NCI-H2196 (cell line): ENCODE measurements at regions not wholly inside any gene's neighbourhood (a gene's known extent, or its start where the extent isn't known, plus 50 kb on each side); places are given as distances from the start of the nearest gene placed in this dataset.
"Not testable (repeated sequence)": the region's sequence is repeated elsewhere in the genome, so short reads cannot be mapped to it uniquely, and the experiment has no call there.

Experiments
- DNase-seq: peaks from one replicate; lab custom pipeline; 2025; ENCODE audit not compliant: unreplicated experiment; lab: John Stamatoyannopoulos, UW

DNA sequence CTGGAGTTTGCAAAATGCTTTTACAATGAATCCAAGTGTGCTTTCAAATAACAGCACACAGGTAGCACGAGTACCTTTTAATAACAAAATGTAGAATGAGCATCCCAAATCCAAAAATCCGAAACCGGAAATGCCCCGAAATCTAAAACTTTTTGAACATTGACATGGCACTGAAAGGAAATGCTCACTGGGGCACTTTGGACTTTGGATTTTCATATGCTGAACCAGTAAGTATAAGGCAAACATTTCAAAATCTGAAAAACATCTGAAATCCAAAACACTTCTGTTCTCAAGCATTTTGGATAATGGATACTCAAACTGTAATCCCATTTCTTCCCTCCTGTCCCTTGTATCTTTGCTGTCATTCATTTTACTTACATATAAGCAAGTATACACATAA lies 50.1 kb downstream of the GCNT4 start:
- no peak for DNase-seq

DNA sequence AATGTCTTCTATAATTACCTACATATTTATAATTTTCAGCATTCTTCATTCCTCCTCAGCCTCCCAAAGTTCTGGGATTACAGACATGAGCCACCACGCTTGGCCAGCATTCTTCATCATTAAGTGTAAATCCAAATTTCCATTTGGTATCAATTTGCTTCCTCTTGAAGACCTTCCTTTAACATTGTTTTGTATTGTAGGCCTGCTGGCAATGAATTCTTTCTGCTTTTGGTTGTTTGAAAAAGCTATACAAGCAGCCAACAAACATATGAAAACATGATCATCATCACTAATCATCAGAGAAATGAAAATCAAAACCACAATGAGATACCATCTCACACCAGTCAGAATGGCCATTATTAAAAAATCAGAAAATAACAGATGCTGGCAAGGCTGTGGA lies 56.4 kb downstream of the GCNT4 start:
- no peak for DNase-seq

DNA sequence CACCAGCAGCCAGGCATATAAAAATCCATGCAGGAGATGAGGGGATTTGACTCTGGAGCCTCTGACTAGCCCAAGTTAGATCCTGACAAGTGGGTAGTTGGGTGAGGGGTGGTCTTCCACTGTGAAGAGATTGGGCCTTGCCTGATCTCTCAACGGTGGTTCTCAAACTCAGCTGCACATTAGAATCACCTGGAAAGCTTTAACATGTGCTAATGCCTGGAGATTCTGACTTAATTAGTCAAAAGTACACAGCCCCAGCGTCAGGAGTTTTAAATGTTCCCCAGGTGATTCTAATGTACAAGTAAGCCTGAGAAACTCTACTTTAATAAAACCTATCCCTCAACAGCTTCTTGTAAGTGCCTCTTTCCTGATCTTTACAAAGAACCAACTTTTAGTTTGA lies 57.5 kb downstream of the GCNT4 start:
- DNase-seq = no peak

DNA sequence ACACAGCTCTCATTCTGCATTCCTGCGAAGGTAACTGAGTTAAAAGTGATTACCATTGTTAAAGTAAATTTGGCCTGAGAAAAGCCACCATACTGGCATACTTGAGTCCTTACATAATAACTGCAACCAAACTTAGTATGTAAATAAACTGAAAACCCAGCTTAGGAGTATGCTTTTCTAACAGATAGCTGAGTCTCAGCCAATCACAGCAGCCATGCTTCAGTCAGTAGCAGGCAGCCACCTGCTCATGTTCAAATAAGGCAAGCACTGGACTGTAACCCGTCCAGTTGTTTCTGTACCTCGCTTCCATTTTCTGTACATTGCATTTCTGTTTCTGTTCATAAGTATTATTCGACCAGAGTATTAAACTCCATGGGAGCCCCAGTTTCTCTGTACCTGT lies 58.6 kb downstream of the GCNT4 start:
- DNase-seq = no peak

DNA sequence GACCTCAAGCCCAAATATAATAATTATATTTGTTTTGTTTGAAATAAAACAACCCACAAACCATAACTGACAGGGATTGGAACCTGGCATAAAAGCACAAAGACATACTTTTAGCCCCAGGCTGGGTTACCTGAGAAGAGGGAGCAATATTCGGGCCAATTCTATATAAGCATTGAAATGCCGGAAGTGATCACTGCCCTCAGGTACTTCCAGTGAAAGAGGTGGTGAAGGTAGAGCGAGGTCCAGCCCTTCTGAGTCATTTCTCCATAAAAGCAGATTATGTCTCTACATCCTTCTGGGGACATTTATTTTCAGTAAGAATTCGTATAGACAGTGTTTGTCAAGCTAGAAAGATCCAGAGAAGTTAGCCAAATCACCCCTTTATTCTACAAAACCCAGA lies 59.6 kb downstream of the GCNT4 start:
- no peak for DNase-seq

DNA sequence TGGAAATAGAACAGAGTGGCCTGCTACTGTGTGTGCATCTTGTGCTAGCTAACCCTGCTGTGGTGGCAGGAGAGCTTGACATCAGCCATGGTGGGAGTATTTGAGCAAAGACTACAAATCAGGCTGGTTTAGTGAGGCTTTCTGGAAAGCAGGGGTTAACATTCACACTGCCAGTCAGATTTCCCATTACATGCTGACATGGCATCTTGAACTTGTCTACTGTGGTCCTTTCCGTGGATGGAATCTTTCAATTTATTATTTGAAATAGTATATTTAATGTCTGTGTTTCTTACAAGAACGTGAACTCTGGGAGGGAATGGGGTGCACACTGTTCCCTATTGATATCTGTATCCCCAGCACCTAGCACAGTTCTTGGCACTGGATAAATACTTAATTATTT lies 60.8 kb downstream of the GCNT4 start:
- DNase-seq = no peak

DNA sequence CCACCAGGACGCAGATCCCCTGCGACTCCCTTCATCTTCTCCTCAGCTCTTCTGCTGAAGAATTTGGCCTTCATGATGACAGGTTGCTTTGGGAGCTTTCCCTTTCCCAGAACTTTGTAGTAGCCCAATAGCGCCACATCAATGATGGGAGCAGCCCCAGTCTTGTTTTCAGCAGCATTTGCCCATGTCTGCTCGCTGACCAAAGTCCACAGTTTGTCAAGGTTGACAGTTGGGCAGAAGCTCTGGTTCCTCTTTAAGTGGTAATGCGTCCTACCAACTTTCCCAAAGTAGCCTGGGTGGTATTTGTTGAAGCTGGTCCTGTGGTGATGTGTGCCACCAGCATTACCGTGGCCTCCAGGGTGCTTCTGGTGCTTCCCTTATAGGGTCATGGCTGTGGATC lies 62.2 kb downstream of the GCNT4 start:
- DNase-seq = no peak

DNA sequence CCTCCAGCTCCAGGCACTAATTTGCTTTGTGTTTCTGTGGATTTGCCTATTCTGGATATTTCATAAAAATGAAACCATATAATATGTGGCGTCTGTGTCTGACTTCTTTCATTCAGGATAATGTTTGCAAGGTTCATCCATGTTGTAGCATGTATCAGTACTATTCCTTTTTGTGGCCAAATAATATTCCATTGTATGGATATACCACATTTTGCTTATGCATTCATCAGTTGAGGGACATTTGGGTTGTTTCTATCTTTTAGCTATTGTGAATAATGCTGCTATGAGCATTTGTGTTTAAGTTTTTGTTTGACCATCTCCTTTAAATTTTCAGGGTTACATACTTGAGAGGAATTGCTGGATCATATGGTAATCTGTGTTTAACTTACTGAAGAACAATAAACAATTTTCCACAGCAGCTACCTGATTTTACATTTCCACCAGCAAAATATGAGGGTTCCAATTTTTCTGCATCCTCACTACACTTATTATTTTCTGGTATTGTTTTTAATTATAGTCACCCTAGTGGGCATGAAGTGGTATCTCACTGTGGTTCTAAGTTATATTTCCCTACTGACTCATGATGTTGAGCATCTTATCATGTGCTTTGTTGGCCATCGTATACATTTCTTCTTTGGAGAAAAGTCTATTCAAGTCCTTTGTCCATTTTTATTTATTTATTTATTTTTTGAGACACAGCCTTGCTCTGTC lies 63.9 kb downstream of the GCNT4 start:
- DNase-seq = no peak

DNA sequence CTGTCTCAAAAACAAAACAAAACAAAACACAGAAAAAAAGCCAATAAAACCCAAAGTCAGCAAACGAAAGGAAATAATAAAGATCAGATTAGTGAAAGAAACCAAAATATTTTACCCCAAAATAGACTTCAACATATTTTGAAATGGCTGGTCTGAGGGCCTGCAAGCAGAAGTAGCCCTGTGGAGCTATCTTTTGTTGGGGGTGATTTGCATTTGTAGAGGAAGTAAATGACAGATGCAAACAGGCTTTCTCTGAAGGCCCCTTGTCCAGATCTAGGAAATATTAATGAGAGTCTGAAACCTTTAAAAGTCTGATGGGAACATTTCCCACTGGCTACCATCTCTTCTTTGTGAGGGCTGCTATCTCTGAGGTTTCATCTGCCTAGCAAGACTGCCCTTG lies 74.0 kb downstream of the GCNT4 start:
- DNase-seq = no peak

DNA sequence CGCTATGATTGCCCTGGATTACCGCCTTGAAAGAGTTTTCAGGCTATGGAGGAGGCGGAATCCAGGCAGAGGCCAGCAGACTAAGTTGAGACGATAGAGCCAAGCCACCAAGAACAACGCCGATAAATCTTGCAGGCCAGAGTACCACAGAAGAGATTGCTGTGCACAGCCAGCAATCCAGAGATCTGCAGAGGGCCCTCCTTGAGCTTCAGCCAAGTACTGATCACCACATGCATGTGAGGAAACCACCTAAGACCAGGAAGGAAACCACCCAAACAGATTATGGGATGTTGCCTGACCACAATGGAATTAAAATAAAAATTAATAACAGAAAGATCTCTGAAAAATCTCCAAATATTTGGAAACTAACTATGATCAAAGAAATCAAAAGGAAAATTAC lies 74.9 kb downstream of the GCNT4 start:
- no peak for DNase-seq

DNA sequence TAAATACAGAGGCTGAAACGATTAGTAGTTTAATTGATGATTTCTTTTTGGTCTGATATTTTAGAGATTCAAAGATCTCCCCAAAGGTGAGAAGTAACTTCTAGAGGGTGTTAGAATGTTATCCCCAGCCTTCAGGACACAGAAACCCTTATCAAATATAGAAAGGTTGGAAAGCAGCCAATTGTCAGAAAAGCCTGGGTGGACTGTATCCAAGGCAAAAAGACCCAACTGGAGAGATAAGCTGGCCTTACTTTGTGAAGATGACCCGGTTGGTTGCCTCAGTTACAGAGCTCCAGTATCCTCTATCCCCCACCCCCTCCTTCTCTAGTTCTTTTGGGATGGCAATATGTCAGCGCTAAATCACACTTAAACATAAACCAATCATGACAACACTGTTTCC lies 75.7 kb downstream of the GCNT4 start:
- no peak for DNase-seq

DNA sequence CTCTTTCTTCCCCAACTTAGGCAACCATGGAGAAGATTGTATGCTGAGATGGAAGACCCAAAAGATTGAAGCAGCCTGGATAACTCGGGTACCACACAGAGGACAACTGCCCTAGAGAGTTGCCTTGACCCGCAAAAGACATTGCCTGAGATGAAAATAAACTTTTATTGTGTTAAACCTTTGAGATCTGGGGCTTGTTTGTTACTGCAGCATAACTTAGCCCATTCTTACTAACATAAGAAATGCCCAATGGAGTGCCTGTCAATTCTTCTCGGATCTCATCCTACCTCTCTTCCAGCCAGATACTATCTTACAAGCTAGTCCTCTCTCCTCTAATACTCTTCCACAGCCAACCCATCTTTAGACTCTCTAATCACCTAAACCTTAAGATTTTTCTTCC lies 76.8 kb downstream of the GCNT4 start:
- no peak for DNase-seq

DNA sequence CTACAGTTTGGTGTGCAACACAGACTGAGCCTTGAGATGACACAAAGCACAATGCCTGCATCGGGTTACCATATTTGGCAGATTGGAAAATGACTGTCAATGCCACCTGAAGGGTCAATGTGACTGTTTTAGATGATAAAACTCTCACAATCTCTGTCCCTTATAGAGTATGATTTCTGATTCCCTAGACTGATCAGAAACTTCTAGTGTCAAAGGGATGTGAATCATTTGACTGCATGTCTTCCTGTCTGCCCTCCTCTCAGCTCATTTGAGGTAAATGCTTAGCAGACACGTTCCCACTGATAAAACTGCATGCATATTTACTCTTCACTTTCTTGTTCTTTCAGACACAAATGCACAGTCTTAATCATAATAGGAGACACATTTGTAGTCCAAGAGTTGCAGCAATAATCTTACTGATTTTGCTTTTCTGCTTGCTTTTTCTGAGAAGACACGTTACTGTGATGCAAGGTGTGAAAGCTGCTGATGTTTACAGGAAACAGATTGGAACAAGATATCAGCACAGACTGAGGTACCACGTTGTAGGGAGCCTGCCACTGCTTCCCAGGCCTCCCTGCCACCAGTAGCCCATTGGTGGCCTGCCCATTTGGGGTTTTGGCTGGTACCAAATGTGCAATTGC lies 77.8 kb downstream of the GCNT4 start:
- DNase-seq = no peak

DNA sequence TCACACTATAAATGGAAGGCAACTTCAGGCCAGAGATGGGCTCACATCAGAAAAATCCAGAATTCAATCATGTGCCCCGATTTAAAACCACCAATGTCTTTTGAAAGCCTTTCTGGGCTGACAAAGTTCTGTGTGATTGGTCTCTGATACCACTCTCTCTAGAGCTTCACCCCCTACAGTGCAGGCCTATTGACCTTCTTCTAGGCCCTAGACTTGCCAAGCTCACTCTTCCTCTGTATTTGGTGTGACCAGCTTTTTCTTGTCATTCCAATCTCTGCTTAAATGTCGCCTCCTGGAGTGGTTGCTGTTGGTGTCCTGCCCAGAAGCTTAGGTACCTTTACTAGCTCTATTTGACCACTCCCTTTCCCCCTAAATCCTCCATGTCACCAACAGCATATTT lies 78.7 kb downstream of the GCNT4 start:
- no peak for DNase-seq

DNA sequence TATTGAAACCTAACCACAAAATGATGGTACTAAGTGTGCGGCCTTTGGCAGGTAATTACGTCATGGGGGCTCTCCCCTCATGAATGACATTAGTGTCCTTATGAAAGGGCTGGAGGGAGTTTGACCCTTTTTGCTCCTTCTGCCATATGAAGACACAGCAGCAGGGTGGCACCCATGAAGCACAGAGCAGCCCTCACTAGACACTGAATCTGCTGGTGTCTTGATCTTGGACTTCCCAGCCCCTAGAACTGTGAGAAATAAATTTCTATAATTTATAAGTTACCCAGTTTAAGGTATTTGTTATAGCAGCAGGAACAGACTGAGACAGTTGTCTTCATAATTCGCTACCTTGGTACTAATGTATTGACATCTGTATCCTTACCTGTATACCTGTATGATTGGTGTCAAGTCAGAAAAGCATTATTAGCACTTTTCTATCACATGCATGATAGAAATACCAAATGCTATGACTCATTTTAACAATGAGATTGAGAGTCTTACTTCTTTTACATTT lies 80.4 kb downstream of the GCNT4 start:
- no peak for DNase-seq

DNA sequence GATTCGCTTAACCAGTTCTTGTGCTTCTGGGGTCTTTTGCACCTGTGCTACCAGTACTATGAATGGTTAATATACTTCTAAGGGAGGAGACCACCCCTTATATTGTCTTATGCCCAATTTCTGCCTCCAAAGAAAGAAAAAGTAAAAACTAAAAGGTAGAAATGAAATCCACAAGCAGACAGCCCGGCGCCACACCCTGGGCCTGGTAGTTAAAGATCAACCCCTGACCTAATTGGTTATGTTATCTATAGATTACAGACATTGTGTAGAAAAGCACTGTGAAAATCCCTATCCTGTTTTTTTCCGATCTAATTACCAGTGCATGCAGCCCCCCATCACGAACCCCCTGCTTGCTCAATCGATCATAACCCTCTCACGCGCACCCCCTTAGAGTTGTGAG lies 81.5 kb downstream of the GCNT4 start:
- not testable (repeated sequence) for DNase-seq

DNA sequence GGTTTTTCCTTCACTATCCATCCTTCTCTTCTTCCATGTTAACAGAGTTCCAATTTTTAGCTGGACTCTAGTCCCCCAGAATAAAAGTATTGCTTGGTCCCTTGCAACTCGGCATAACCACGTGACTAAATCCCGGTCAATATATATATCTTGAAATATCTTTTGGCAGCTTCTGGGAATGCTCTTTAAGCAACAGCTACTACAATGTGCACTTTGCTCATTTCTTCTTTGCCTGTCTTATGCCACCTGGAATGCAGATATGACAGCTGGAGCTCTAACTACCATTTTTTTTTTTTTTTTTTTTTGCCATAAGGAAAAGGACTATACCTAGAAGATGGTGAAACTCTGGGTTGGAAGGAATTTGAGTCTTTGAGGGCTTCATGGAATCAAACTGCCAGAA lies 82.6 kb downstream of the GCNT4 start:
- no peak for DNase-seq

DNA sequence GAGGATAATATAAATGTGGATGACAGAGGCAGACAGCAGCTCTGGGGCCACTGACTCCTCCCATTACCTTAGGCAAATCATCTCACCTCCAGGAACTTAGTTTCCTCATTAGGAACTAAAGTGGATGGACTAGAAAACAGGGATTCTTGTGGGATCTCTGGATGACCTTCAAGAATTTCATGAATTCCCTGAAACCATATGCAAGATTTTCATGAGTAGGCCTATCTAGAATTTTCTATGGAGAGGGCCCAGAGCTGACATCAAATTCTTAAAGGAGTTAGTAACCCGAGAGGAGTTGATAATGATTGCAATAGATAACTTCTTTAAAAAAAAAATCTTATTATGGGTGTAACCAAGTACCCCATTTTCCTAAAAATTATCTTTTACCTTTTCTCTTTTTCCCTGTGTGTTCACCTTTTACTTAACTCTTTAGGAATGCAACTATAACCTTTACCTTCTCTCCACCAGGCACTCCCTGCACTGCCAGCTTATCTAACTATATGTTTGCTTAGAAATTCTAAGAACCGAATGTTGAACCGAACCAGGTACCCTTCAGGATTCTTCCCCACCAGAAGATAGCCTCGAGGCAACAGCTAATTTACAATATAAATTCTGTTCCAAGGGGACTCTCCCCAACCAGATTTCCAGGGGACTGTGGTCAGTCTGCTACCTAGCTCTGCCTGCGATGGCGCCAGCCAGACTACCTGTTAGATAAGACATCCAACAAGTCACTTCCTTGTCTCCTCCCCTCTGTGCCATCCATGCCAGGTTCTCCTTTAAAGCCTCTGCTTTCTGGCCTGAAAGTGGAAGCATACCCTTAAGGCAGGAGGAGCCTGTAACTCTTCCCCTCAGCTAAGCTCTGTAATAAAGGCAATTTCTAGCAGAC lies 86.0 kb downstream of the GCNT4 start:
- DNase-seq = no peak

DNA sequence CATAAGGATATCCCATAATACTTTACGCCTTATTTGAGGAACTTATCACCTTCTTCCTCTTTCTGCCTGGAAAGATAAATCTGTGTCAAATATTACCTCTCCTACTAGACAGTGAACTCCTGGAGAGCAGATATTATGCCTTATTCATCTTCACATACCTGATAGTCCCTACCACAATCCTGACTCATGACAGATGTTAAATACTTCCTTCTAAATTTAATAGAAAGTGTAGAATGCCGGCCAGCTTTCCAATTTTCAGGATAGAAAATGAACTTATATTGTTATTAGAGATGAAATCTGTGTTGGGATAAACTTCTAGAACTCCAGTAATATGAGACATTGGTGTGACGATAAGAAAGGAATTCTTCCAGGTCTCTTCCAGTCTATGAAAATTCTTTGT lies 89.0 kb downstream of the GCNT4 start:
- no peak for DNase-seq

DNA sequence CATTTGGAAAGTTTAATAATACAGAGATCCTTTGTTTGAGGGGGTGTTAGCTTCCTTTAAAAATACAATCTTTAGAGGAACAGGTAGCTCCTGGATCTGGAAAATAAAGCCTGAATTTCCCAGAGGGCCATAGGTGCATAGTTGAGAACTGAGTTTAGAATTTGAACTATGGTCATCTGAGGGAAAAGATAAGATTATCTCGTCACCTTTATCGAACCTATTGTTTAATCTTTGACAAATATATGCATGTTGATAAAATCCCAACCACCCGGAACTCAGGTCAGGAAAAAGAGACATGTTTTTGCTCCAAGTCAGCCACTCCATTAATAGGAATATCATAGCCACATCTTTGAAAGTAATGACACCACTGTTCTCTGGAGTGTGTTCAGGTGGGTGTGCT lies 91.7 kb upstream of the FAM169A start:
- DNase-seq = no peak

DNA sequence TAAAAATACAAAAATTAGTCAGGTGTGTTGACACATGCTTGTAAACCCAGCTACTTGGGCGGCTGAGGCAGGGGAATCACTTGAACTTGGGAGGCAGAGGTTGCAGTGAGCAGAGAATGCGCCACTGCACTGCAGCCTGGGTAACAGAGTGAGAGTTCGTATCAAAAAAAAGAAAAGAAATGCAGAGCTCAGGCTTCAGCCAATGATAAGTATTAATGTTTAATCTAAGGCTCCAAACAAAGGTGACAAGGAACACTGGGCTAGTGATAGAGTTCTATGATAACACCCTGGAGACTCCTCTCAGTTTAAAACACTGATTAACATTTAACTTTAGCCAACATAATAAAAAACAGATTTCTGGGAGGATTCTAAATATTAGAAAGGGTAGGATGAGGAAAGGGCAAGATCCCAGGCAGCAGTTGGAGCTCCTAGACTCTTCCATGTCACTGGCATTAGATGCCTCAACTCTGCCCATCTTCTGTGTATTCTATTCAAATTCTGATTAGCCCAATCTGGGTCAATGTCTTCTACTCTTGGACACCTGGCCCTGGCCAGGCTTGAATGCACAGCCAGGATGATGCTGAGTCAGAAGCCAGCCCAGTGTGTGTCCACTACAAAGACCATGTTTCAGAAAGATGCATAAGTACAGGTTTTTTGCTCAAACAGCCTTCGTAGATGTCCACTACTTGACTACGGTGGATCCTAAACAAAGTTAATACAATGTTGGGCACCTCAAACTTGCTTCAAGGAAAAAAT lies 91.0 kb upstream of the FAM169A start:
- DNase-seq = no peak
